ENCODE measurements at regions not wholly inside any gene's neighbourhood (a gene's known extent, or its start where the extent isn't known, plus 50 kb on each side); places are given as distances from the start of the nearest gene placed in this dataset.
"Not testable (repeated sequence)": the region's sequence is repeated elsewhere in the genome, so short reads cannot be mapped to it uniquely, and the experiment has no call there.

DNA sequence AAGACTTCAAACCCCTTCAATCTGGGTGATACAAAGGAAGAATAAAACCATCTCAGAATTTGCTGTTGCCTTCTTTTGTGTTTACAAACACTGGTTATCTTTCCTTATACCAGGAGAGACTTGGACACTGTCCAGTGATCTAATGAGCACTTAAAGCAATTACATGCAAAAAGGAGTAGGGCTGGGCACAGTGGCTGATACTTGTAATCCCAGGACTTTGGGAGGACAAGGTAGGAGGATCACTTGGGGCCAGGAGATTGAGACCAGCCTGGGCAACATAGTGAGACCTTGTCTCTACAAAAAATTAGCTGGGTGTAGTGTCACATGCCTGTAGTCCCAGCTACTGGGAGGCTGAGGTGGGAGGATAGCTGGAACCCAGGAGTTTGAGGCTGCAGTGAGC is 95.7 kb upstream of the DRD5 start:
- no peak for DNase-seq (ENCODE audit: extremely low read depth, low read depth)
- no peak overlapping the region for H3K4me3 ChIP-seq (replicated peaks; ENCODE audit: low read depth, low read length)
- TF ChIP-seq, protein P1, sequence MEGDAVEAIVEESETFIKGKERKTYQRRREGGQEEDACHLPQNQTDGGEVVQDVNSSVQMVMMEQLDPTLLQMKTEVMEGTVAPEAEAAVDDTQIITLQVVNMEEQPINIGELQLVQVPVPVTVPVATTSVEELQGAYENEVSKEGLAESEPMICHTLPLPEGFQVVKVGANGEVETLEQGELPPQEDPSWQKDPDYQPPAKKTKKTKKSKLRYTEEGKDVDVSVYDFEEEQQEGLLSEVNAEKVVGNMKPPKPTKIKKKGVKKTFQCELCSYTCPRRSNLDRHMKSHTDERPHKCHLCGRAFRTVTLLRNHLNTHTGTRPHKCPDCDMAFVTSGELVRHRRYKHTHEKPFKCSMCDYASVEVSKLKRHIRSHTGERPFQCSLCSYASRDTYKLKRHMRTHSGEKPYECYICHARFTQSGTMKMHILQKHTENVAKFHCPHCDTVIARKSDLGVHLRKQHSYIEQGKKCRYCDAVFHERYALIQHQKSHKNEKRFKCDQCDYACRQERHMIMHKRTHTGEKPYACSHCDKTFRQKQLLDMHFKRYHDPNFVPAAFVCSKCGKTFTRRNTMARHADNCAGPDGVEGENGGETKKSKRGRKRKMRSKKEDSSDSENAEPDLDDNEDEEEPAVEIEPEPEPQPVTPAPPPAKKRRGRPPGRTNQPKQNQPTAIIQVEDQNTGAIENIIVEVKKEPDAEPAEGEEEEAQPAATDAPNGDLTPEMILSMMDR (IDR thresholded peaks at IDR 0.05; ENCODE audit: low read depth, low read length, missing control alignments), result no peak

- peak overlapping the region; percentile 37 for H3K4me3 ChIP-seq (replicated peaks; ENCODE audit: low read depth, low read length)
- DNase-seq (ENCODE audit: extremely low read depth, low read depth), result not testable (repeated sequence)
Measured at GRCh38 chr4:9690636-9691237, 90.7 kb upstream of the DRD5 start.

DNA sequence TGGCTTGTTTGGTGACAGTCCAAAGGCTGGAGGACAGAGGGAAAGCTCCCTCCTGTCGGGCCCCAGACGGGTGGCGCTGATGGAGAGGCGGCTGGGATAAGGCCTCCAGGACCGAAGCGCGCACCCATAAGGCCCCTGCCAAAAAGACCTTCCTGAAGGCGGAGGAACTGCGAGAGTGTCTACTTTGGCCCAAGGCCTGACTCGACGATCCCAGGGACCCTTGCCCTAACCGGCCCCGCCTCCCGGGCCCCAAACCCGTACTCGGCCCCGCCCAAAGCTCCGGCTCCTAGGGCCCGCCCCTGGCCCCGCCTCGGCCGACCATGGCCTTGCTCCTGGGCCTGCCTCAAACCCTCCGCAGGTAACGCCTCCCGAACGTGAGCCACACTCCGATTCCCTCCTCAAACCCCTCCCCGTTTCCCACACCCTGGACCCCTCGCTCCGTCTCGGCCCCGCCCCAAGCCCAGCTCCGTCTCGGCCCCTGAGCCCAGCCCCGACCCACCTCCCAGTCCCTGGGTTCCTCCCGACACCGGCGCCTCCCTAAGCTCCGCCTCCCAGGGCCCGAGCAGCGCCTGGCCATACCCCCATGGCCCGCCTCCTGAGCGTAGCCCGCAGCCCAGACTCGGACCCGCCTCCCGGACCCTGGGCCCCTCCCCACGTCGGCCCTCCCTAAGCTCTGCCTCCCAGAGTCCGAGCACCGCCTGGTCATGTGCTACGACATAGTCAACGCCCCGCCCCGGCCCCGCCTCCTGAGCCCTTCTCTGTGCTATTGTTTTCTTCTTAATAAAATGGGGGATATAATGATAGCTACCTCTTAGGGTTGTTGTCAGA is 90.0 kb upstream of the DRD5 start:
- DNase-seq (ENCODE audit: extremely low read depth, low read depth), result no peak
- peak overlapping the region; percentile 37 for H3K4me3 ChIP-seq (replicated peaks; ENCODE audit: low read depth, low read length)
- TF ChIP-seq, protein P1 (IDR thresholded peaks at IDR 0.05; ENCODE audit: low read depth, low read length, missing control alignments), result no peak

GRCh38 chr4:9692791-9693491 is 88.5 kb upstream of the DRD5 start:
- H3K4me3 ChIP-seq (replicated peaks; ENCODE audit: low read depth, low read length); DNase-seq (ENCODE audit: extremely low read depth, low read depth): not testable (repeated sequence)

- H3K4me3 ChIP-seq (replicated peaks; ENCODE audit: low read depth, low read length); DNase-seq (ENCODE audit: extremely low read depth, low read depth): not testable (repeated sequence)
Measured at GRCh38 chr4:9694403-9694802, 87.0 kb upstream of the DRD5 start.

- DNase-seq (ENCODE audit: extremely low read depth, low read depth); H3K4me3 ChIP-seq (replicated peaks; ENCODE audit: low read depth, low read length): not testable (repeated sequence)
Measured at GRCh38 chr4:9695994-9696393, 85.4 kb upstream of the DRD5 start.

- H3K4me3 ChIP-seq (replicated peaks; ENCODE audit: low read depth, low read length); DNase-seq (ENCODE audit: extremely low read depth, low read depth): not testable (repeated sequence)
Measured at GRCh38 chr4:9696561-9696960, 84.9 kb upstream of the DRD5 start.

DNA sequence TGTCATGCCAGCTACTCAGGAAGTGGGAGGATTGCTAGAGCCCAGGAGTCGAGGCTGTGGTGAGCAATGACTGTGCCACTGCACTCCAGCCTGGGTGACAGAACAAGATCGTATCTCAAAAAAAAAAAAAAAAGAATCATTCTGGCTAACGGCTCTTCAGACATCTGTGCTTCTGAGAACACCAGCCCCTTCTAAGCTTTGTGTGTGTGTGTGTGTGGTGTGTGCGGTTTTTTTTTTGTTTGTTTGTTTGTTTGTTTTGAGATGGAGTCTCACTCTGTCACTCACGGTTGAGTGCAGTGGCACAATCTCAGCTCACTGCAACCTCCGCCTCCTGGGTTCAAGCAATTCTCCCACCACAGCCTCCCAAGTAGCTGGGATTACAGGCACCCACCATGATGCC is 79.4 kb upstream of the DRD5 start:
- not testable (repeated sequence) for DNase-seq (ENCODE audit: extremely low read depth, low read depth); H3K4me3 ChIP-seq (replicated peaks; ENCODE audit: low read depth, low read length)

GRCh38 chr4:9702696-9703095 is 78.7 kb upstream of the DRD5 start:
- H3K4me3 ChIP-seq (replicated peaks; ENCODE audit: low read depth, low read length); DNase-seq (ENCODE audit: extremely low read depth, low read depth): not testable (repeated sequence)

DNA sequence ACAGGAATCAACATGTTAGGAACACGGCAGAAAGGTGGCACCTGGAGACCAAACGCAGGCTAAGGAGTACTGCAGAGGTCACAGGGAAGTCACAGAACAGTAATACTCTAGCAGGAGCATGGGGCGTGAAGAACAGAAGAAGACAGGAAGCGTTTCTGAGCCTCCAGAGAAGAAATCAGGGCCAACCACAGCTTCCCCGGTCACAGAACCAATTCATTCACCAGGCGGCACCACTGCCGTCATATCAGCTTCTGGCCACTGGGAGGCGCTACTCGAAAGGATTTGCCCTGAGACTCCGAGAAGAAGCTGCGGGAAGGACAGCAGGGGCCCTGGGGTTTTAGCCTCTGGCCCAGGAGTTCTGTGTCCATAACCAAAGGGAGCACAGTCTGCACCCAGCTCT is 78.0 kb upstream of the DRD5 start:
- TF ChIP-seq, protein P1 (IDR thresholded peaks at IDR 0.05; ENCODE audit: low read depth, low read length, missing control alignments), result peak; percentile 62
- no peak overlapping the region for H3K4me3 ChIP-seq (replicated peaks; ENCODE audit: low read depth, low read length)
- no peak for DNase-seq (ENCODE audit: extremely low read depth, low read depth)

DNA sequence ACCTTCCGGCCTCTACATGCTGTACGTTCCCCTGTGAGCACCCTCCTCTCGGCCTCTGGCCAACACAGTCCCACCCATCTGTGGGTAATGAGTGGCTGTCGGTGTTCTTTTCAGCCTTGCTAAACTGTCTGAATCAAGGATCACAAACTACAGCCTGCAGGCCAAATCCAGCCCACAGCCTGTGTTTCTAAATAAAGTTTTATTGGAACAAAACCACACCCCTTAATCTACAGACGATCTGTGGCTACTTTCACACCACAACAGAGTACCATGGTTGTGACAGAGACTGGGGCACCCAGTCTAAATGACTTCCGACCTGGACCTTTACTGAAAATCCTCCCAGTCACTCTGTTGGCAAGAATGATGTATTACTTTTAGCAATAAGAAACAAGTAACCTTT is 77.3 kb upstream of the DRD5 start:
- DNase-seq (ENCODE audit: extremely low read depth, low read depth); H3K4me3 ChIP-seq (replicated peaks; ENCODE audit: low read depth, low read length): not testable (repeated sequence)

Data from HFF-Myc (cell line).